Kidney tubule cell (primary cell): ENCODE measurements at regions not wholly inside any gene's neighbourhood (a gene's known extent, or its start where the extent isn't known, plus 50 kb on each side); places are given as distances from the start of the nearest gene placed in this dataset.

ENCODE experiments used
- DNase-seq: peaks from one replicate; pipeline ENCODE4 v3.0.0-alpha.2; 2018; ENCODE audit warnings: low spot score

DNA sequence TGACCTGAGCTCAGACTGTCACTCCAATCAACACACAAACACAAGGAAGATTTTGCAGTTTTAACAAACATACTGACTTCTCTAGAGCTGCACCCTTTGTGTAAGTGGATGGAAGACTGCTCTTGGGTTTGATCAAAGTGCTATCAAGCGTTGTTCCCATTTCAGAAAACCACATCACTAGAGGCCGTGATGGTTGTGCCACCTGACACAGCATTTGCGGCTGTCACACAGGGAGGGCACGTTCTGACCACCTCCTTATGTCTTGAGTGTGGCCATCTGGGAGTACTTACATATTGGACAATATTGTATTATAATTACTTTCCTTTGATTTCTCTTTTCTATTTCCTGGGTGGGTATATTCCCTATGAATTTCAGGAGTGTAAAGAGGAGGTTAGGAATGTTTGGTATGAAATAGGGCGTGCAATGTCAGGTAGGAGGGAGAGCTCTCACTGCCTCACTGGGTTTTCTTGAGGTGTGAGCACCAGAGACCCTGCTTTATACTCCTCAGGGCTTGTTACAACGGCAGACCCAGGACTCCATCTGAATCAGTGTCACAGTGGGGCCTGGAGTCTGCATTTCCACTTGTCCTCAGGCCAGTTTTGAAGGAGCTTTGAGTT is 74.3 kb downstream of the SYNE3 start:
- no peak for DNase-seq

DNA sequence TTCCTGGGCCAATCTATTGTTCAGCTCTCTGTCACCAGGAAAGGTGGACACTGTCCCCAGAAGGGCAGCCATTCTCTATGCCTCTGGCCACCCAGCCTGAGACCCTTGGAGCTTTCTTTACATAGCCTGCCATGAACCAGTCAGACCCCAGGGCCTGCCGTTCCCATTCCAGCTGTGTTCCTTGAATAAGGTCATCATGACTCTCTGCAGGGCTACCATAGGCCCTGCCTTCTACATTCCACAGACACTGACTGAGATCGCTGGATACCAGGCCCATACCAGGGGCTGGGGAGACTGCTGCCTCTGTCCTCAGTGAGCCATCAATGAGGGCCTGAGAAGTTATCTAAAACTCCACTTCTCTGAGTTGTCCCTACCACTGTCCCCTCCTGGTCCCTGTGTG is 75.5 kb downstream of the SYNE3 start:
- DNase-seq = no peak

DNA sequence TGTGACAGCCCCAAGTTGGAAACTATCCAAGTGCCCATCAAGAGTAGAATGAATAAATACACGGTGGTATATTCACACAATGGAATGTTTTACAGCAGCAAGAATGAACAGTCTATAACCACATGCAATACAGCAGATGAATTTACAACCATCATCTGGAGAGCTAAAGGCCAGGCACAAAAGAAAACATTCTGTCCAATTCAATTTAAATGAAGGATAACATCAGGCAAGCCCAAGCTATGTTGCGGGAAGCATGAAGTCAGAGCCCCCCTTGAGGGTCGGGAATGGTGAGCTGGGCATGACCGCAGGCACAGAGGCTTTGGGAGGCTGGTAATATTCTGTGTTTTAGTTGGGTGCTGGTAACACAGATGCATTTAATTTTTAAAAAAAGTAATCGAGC is 76.0 kb downstream of the SYNE3 start:
- no peak for DNase-seq

DNA sequence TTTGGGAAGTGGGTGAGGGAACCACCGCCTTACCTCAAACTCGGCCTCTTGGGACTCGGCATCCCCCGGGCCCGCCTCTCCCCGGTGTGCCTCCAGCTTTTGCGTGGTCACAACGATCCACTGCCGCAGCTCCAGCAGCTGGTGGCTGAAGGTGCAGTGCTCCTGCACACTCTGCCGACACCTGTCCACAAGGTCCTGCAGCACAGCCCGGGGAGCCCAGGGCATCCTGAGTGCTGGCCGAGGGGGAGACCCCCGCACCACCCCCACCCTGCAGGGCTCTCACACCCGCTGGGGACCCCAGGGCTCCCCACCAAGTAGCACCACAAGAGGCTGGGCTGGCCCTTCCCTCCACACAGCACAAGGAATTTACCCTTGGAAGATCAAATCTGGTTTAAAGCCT is 76.6 kb downstream of the SYNE3 start:
- DNase-seq = no peak

DNA sequence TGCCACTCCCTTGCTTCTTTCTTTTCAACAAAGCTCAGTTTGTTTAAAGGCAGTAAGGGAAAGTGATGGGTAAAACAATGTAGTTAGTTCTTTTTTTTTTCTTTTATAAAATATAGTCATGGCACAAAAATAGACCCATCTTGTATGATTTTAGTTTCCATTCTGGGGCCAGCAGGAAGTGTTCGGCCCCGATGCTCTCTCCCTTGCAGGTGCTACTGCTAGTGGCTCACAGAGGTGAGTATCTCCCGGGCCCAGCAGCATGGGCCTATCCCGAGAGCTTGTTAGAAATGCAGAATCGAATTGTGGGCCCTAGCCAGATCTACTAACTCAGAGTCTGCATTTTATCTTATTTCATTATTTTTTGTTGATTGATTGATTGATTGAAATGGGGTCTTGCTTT is 78.7 kb downstream of the SYNE3 start:
- no peak for DNase-seq

DNA sequence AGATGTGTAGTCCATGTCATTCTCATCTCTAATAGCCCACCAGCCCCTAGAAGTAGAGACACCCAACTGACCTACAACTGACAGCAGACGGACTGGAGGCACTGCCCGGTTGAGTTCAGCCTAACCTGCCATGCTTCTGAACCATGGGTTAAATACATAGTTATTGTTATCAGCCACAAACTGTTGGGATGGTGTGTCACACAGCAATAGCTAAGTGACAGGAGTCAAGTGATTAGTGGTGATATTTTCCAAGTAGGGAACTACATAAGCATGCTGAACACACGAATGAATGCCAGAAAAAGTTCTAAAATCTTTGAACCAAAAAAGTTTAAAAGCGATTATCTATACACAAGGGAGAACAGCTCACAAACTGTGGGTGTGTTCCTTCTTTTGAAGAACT is 80.1 kb downstream of the SYNE3 start:
- DNase-seq = no peak

DNA sequence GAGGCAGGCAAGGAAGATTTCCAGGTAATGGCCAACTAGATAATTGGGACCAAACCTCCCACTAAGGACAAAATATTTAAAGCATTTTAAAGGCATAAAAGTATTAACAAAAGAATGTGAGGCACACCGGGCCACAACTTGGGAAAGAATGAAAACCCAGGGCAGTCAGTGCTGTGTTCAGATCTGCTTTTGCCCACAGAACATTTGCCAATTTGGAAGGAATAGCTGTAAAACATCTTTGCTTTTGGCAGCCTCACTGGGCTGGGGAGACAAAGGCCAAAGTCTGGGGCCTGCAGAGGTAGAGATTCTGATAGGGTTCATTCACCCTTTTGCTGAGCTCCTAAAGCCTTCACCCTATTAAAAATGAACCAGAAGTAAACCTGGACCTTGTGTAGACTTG is 82.3 kb downstream of the SYNE3 start:
- no peak for DNase-seq

DNA sequence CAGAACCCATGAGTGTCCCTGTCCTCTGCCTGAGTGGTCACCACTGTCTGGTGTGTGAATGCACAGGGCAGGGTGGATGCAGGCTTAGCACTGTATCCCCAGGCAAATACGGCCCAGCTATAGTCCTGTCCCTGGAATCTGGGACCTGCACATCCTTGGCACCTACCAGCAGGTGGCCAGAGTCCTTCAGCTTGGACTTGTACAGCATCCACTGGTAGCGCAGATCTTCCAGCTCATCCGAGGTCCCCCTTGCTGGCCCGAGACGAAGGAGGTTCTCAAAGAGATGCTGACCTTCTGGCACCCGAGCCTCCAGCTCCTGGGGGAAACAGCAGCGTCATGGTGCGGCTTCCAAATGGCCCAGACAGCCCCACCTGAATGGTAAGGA is 83.4 kb downstream of the SYNE3 start:
- no peak for DNase-seq

DNA sequence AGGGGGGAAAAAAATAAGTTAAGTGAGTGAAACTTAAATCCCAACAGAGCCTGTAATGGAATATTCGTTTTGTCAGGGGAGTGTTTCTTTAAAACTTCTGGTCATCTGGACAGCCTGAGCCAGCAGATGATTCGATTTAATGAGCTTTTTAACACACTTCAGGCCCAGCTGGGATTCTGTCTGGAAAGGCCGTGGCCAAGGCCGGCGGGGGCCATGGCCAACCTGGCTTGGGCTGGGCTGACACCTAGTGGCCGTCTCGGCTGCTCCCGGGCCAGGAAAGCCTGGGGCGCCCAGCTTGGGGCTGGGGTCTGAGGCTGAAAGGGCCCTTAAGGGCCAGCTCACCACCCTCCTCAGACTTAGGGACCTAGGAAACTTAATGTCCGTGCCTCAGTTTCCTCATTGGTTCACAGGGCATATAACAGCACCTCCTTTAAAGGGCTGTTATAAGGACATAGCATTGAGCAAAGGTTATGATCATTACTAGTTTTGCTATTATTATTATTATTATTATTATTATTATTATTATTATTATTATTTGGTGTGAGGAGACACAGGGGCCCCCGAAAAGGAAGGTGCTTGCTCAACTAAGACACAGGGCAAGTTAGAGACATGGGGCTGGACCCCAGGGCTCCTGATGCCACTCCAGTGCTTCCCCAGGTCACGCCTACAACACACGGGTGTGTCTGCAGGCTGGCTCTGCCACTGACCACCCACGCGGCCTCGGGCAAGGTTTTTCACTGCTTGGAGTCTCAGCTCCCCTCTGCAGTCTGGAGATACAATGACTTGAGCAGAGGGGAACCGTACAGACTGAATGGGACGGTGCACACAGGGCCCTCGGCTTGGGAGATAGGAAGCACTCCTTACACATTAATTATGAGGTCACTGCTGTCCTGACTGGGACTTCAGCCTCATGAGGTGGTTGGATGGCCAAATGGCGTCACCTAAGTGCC is 84.0 kb downstream of the SYNE3 start:
- DNase-seq = peak; percentile 60

DNA sequence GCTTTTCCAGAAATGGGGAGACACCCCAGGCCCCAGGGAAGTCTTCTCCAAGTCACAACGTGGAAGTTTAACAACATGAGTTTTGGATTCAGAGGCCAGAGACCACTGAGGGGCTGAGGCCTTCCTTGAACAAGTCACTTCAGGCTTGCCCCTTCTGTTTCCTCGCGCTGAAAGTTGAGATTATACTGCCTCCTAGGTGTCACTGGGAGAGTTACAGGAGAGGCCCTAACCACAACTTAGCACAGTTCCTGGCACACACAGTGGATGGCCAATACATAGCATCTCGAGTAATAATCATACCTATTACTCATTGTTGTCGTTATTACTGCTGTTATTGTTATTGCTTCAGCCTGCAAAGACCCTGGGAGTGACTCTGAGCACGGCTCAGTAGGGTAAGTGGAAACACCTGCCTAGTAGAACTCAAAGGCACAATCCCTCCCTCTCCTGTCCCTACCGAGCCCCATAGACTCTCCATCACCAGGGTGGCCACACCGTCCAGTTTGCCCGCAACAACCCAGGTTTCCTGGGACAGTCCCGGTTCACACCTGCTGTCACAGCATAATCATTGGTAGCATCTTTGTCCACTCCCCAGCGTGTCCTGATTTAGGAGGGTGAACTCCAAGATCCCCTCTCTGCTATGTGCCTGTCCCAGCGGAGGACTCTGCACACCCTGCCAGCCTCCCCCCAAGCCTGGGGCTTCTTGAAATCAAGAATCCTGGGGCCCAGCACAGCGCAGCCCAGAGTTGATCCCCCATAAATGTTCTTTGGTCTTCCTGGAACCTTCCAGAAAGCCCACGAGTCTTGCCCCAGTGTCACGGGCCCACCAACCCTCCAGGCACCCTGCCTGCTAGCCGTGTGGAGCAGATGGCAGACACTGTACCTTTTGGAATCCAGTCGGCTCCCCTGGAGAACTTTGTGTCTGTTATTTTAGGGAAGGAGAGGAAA is 85.0 kb downstream of the SYNE3 start:
- peak; percentile 36 for DNase-seq

DNA sequence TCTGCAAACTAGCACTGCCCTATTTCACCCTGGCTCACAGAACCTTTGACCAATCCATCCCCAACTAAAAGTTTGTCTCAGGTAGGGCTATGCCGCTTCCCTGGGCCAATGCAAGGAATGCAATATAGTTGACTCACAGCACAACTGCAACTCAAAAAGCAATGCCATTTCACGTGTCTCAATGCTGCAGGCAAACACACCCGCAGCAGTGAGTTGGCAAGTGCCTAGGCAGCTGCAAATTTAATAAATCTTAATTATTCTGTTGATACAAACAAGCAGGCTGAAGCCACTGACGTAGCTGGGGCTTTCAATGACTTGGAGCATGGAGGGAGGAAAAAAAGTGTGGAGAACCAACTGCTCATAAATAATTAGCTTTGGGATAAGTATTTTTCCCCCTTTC is 87.9 kb downstream of the SYNE3 start:
- DNase-seq = no peak

DNA sequence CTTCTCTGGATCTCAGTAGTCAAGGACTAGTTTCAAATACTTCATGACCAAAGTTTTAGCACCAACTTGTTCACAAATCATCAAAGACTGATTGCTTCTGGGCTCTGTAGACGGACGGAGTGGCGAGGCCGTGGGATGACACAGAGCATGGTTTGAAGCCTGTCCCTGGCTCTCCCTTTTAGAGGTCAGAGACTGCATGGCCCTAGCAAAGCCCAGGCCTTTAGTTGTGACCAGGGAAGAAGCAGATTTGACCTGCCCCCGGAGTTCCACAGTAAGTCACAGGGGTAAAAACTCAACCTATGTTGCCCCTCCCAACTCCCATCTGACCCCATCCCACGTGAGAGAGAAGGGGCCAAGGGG is 90.4 kb downstream of the SYNE3 start:
- no peak for DNase-seq

DNA sequence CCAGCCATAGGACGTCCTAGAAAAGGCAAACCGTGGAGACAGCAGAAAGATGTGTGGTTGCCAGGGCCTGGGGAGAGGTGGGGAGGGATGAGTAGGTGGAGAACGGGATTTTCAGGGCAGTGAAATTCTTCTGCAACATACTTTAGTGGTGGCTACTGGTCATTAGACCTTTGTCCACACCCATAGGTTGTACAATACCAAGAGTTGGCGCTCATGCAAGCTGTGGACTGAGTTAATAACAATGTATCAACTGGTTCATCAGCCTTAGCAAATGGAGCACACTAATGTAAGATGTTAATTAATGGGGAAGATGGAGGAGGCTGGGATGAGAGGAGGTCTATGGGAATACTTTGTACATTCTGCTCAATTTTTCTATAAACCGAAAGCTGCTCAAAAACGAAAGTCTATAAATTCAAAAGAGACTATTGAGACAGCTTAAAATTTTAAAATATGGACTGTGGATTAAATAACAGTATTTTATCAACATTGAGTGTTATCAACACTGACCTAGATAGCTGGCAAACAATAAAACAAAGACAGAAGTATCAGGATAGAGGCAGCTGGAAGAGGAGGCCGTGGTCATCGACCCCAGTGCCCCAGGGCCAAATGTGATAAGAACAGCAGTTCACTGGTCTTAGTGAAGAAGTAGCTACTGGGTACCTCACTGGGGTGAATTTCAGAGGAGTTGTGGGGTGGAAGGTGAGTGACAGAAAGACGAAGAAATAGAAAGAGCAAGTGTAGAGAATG is 90.9 kb downstream of the SYNE3 start:
- DNase-seq = no peak

DNA sequence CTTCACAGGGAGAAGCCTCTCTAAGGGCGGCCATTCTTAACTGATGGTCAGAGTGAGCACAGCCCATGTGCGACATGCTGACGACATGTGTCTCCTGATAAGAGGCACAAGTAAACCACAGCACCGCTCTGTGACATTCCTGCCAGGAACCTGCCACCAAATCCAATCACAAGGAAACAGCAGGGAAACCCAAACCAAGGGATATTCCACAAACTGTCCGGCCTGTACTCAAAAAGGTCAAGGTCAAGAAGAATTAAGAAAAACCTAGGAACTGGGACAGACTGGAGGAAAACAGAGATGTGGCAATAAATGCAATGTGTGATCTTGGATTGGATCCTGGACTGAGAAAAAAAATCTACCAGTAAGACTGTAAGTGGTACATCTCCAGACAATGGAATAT is 91.9 kb downstream of the SYNE3 start:
- no peak for DNase-seq

DNA sequence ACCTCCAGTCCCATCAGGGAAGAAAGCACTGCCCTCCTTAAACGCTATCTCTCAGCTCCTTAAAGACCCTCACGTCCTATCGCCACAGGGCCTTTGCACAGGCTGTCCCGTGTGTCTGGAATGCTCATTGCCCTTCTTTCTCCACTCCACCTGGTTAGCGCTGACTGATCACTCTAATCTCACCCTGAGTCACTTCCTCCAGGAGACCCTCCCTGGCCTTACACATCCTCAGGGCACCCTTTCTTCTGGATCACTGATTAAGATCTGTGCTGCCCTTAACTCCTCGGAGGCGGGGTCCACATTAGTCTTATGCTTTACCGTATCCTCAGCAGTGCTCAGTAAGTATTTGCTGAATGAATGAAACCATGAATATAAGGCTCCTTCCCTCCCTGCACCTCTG is 94.7 kb downstream of the SYNE3 start:
- DNase-seq = peak; percentile 53

DNA sequence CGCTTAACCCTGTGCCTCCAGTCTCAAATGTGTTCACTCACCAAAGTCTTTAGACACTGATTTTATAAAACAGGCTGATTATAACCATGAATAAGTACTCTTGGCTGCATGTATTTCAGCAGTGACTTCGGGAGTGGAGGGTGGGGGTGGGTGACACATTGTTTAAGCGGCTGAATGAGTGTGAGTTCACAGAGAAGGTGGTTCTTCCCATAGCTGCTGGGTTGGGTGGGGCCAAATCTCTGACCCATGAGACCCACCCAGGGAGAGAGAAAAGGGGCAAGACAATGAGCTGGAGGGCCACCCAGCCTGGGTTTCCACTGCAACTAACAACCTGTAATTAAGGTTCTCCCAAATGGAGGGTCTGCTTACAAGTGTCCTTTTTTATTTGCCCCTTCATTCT is 96.4 kb downstream of the SYNE3 start:
- no peak for DNase-seq

DNA sequence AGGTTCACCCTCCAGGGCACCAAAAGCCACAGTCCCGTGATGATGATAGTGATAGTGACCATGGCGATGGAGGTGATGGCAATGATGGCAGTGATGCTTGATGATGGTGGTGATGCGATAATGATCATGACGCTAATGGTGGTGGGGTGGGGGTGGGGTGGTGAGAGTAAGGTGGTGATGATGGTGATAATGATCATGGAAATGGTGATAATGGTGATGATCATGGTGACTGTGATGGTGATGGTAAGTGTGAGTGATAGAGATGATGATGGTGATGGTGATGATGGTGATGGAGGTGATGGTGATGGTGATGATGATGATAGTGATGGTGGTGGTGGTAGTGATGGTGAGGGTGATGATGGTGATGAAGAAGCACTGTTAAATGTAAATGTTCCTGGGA is 96.9 kb downstream of the SYNE3 start:
- no peak for DNase-seq

DNA sequence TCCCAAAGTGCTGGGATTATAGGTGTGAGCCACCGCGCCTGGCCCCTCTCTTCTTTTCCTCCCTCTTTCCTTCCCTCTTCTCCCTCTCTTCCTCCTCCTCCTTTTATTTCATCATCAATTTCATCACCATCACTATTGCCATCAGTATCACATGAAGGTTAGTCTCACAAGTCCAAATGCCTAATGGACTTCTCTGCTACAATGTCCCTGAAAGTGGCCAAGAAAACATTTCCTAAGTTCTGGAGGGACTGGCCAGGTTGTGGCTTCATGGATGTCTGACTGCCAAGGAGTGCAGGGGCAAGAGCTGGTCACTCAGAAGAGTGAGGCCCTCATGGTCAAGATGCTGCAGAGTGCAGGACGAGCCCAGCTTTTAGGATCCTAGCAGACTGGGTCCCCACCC is 97.6 kb downstream of the SYNE3 start:
- DNase-seq = no peak

DNA sequence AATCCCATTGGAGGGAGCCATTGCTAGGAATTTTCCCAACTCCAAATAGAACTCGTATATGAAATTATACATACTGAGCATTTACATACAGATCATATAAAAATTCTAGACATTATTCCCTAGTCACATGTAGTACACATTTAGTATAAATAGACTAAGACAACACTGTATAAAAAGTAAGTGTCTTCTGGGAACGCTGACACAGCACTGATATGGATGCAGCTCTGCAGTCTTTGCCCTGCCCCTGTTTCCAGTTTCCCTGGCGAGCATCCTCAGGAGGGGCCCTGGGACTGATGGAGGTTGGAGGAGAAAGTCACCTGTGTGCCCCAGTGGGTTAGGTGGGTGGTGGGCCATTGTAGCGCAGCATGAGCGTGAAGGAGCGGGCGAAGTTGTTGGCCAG is 97.8 kb upstream of the CLMN start:
- no peak for DNase-seq

DNA sequence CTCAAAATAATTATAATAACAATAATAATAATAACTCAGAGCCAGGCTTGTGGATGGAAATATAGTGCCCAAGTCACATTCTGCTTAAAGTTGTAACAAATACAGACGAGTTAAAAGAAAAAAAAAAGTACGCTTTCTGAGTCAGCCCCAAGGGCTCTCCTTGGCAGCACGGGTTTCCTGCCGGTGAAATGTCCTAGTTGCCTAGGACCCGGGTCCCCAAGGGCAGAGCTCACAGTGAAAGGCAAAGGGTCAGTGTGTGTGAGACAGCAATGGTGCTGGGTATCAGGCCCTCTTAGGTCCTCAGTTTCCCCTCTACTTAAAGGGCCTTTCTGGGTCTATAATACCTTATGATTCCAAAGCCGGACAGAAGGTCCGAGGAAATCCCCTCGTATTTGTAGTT is 96.3 kb upstream of the CLMN start:
- DNase-seq = no peak

DNA sequence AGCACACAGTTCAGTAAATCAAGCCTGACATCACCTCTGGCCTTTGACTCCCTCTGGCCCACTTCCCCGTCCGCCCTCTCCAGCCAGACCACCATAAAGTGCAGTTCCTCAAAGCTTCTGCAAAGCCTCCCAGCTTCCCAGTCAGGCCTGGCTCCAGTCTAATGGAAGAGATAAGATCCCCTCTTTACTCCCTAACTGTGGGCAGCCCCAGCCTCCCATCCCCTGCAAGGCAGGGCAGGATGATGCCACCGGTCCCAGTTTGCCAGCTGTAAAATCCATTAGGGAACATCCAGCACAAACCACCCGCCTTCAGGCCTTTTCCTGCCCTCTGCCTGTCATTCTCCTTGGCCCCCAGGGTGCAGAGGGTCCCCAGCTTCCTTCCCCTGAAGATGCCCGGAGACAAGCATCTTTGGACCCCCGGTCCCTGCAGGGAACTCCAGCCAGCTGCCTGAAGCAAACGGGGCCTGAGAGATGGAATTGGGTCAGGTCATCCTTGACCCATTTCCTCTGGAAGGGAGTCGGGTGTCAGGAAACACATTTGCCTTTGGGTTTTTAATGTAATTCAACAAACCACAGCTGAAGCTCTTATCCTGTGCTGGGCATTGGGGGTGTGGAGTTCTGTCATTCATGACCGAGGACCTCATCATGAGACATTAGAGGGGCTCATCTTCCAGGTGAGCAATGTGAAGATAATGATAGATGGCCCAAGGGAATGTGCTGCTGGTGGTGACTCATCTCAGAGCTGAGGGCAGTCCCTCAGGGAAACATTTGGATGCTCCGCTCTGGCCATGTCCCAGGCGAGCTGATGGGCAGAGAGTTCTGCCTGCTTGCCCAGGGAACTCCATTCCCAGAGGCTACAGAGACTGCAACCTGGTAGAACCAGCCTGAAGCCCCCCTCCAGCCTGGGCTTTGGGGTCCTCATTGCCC is 93.8 kb upstream of the CLMN start:
- peak; percentile 55 for DNase-seq
